GM21619 (cell line): ENCODE measurements at regions not wholly inside any gene's neighbourhood (a gene's known extent, or its start where the extent isn't known, plus 50 kb on each side); places are given as distances from the start of the nearest gene placed in this dataset.
"Not testable (repeated sequence)": the region's sequence is repeated elsewhere in the genome, so short reads cannot be mapped to it uniquely, and the experiment has no call there.

Experiments used
- ATAC-seq: cut with Tn5 transposase; IDR thresholded peaks from one replicate; pipeline ENCODE4 v1.9.1; 2021; ENCODE audit not compliant: unreplicated experiment

DNA sequence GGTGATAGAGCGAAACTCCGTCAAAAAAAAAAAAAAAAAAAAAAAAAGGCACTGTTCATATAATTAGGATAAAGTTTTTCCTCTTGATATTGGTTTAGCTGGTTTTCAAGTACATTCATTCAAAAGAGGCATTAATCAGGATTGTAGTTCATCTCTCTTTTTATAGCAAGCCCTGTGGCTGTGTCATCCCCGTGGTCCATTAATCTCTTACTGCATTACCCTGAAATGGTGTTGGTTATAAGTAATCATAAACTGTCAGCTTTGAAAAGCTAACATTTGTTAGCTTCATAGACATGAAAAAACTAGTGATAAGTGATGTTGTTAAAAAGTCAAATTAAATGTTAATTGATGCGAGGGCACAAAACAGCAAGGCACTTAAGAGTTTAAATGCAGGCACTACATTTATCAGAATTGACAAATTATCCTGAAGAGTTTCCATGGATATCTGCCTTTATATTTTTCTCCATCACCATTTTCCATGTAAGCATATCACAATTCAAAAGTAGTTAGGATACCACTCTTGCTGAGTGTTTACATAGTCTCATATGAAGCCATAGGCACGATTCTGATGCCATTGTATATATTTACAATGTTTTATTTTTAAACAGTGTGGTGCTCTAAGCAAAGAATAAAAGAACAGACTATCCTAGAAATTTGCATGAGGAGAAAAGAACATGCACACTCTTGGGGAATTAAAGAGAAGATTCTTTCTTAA is 193.1 kb downstream of the OTOL1 start:
- ATAC-seq, result no peak

DNA sequence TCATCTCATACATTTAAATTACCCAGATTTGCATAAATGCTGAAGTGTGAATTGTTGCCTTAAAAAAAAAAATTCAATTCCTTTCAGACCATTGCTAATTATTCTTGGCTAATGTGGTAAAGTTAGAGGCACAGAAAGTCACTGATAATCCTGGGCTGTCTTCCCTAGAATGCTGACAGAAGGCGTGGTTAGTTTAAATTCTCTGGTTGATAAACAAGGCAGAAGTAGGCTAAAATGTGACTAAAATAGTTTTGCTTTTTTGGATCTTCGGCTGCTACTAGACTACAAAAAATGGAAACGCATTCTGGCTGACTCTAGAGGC is 193.7 kb downstream of the OTOL1 start:
- ATAC-seq, result no peak

DNA sequence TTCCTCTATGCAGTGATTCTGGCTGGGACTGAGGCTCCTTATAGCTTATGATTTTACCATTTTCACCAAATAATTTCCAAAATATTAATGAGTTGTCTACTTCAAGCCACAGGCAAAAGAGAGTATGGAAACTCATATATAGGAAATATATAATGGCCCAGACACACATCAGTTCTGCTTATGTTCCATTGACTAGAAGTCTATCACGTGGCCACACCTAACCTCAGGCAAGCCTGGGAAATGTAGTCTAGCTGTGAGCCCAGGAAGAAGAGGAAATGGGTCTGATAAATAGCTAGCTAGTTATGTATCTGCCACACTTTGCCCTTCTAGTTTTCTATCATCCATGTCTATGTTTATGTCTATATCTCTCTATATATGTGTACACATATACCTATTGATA is 195.1 kb downstream of the OTOL1 start:
- no peak for ATAC-seq

DNA sequence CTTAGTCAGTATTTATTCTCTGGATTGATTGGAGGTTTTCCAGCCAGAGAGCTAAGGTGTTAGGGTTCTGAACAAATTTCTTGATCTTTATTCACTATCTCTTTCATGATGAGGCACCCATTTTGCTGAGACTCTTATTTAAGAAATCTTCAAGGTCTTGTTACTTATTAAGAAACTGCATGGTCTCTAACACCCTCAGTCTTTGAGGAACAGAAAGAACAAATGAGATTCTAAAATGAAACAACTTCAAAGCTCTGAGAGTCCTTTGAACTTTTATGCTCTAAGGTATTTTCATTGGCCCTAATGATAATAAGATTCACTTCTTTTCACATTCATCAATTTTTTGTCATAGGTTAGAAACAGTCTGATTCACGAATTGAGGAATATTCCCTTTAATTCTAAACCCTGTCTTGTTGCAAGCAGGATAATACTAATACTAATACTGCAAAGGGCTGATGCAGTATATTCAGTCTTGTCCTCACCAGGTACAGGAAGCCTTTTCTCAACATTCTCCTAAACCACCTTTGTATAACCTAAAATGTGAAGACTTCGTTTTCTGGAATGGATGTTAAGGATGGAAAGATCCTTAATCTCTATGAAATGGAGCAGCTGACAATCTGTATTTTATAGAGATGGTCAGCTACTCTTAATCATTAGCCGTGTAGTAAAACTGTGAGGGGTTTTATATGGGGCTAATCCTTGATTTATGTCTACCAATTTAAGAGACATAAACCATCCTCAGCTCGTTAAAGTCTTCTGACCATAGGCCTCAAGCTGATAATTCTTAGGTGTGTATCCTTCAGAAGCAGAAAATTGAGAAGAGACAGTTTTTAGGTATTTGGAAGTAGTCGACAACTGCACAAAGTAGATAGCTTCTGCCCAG is 198.3 kb downstream of the OTOL1 start:
- ATAC-seq, result no peak

DNA sequence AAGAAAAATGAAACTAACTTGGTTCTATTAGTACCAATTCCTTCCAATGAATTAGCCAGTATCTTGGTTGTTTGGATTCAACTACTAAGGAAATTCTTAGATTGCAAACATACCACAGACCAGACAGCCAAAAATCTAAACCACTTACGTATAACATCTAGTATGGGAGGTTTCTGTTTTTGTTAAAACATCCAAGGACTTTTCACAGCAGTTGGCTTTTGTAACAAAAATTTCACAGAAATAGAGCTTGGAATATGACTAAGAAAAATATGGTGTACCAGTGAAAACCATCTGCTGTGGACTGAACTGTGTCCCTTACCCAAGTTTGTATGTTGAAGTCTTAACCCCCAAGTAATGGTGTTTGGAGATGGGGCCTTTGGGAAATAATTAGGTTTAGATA is 199.2 kb downstream of the OTOL1 start:
- no peak for ATAC-seq

DNA sequence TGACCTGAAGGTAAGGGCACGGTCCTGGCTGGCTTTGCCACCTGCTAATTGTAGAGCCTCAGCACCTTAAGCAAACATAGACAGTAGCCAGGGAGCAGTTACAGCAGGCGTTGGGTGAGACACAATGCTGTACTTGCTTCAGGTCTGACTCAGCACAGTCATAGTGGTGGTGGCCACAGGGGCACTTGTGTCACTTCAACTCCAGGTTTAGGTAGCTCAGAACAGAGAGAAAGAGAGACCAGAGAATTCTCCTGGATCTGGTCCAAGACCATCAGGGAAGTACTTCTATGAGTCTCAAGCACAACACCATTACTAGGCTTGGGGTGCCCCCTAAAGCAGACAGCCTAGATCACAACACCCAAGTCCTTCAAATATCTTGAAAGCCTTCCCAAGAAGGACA is 204.4 kb downstream of the OTOL1 start:
- no peak for ATAC-seq

DNA sequence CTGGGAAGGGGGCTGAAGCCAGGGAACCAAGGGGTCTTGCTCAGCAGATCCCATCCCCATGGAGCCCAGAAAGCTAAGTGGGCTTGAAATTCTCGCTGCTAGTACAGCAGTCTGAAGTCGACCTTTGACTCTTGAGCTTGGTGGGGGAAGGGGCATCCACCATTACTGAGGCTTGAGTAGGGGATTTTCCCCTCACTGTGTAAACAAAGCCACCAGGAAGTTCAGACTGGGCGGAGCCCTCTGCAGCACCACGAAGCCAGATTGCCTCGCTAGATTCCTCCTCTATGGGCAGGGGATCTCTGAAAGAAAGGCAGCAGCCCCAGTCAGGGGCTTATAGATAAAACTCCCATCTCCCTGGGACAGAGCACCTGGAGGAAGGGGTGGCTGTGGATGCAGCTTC is 210.6 kb downstream of the OTOL1 start:
- ATAC-seq, result not testable (repeated sequence)

DNA sequence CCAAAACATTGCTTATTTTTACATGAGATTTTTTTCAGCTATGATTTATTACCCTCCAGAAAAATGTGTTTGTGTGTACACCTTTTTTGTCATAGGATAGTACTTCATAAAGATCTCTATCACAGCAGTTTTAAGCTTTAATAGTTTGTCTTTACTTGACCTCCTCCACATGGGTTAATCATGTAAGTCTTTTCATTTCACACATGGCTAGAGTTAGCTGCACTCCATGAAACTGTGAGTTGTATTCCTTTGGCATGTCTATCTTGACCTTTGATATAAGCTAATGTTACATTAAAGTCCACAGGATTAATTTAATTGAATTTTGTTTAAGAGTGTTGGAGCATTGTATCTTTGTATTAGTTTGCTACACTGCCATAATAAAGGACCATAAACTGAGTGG is 217.1 kb downstream of the OTOL1 start:
- no peak for ATAC-seq

DNA sequence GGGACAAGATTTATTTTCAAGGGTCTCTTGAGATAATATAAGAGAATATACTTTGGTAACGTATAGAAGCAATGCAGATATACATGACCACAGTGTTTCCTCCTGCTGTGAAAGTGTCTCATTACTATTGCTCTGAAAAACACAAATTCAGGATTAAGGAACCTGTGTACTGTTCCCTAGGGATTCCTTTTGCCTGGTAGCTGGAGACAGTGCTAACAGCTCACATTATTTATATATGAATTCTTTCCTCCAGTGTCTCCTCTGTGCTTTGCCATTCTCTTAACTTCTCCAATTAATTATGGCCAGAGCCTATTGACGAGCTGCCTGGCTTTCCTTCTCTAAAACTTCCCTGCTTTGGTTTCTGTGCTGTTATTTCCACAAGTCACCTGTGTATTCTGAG is 235.4 kb downstream of the OTOL1 start:
- no peak for ATAC-seq

DNA sequence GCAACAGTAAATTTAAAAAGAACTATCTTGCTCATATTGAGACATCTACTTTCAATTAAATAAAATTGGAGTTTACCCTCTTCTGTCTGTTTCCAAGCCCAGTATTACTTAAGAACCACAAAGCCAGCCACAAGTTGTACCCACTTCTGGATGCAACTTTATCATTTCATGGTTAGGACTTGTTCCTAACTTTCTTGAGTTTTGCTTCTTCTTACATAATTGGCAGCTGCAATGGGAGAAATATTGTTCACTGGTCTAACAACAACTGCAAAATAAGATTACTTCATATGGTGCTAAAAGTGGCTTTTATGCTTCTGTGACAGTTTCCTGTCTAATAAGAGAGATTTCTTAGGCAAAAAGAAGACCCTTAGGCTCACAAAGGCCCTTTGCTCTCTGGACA is 240.6 kb downstream of the OTOL1 start:
- ATAC-seq, result no peak

DNA sequence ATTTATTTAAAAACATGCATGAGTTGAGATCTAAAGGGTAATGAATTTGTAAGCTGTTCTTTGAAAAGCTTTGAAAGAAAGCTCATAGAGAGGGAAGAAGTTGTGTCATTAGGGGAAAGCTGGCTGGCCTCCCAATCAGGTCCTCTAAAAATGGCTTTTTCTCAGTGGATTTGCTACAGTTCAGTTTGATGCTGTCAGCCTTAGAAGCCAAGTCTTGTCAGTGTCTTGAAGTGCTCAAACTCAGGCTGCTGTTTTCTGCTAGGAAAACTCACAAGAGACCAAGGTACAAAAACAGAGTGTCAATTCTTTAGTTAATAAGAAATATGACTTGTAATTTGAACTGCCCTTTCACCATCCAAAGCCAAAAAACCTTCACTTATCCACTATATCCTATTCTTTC is 243.8 kb downstream of the OTOL1 start:
- no peak for ATAC-seq

DNA sequence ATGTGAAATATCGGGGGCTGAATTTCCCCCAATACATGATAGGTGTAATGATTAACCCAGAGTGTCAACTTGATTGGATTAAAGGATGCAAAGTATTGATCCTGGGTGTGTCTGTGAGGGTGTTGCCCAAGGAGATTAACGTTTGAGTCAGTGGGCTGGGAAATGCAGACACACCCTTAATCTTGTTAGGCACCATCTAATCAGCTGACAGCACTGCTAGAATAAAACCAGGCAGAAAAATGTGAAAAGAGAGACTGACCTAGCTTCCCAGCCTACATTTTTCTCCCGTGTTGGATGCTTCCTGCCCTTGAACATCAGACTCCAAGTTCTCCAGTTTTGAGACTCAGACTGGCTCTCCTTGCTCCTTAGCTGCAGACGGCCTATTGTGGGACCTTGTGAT is 247.8 kb downstream of the OTOL1 start:
- no peak for ATAC-seq

DNA sequence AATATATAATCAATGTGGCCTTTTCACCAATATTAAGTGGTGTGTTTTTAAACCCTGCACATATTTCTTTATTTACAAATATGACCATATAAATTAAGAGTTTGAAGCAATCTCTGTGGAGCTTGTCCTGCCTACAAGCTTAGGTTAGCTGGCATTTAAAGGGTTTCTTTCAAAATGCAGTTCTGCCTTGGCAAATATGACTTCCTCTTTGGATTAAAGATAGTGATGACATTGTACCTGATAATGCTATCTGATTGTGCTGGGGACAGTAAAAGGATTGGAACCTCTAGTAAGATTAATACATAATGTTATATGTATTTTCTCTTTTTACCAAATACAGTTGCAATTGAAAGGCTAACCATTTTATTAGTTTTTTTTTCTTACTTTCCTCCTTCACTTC is 249.1 kb downstream of the OTOL1 start:
- no peak for ATAC-seq

DNA sequence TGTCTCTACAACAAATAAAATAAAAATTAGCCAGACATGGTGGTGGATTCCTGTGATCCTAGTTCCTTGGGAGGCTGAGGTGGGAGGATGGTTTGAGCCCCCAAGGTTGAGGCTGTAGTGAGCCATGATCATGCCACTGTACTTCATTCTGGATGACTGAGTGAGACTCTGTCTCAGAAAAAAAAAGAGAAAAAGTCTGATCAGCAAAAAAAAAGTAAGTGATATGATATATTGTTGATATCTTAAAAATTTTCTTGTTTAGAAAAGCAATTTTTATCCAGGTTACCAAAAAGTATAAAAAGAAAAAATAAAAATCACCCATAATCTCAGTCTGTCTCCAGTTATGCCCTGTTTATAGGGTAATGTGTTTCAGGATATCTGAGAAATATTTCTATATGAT is 251.4 kb downstream of the OTOL1 start:
- ATAC-seq, result no peak

DNA sequence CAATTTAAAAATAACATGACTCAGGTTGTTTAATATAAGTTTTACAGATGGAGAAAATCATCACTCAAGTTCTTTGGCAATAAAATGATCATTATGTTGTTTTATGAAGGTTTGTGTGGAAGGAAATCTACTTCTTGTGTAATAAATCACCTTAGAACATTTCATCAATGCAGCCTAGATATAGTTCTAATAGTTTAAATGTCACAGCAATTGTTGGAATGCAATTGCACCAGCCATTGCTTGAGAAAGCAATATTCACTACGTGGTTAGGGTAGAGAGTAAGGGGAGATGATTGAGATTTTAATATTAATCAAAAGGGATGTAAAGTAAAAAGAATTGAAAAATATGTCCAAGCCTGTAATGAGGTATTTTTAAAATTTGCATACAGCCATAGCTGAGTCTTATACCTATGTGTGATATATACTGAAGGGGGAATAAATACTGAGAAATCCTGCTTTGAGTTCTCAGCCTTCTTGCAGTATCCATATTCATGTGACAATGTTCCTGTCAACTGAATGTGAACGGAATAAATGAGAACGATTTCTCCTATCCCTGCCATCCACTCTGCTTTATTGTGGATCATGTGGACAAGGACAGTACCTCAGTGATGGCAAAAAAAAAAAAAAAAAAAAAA is 257.9 kb downstream of the OTOL1 start:
- no peak for ATAC-seq

DNA sequence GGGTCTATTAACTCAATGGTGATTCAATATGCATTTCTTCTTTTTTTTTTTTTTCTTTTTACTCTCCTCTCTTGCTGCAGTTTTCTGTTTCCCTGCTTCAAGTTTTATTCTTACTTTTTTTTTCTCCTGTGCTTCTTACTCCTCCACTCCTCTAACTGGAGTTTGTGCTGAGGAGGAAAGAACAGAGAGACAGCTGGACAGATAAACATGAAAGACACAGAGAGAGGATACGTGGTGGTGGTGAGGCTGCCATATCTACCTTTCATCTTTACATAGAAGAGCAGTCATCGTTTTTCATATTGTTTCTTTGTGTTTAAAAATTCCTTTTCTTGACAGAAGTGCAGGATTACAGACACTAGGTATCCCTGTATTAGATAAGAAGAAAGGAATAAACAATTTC is 262.8 kb downstream of the OTOL1 start:
- ATAC-seq, result no peak

DNA sequence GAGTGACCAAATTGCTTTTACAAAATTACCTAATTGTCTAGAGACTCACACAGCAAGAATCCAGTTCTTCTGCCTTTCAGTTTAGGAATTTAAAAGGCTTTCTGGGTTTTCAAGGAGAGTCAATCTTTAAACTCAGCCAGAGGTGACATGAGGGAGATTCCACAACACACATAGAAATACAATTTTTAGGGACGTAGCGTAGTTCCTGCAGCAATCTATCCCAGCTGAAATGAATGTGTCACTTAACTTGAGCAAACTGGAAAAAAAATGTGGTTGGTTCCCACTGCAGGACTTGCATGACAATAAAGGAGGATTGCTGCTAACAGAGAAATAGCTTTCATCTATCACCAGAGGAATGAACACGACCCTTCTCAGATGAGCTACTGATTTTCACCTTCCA is 269.7 kb downstream of the OTOL1 start:
- ATAC-seq, result no peak

DNA sequence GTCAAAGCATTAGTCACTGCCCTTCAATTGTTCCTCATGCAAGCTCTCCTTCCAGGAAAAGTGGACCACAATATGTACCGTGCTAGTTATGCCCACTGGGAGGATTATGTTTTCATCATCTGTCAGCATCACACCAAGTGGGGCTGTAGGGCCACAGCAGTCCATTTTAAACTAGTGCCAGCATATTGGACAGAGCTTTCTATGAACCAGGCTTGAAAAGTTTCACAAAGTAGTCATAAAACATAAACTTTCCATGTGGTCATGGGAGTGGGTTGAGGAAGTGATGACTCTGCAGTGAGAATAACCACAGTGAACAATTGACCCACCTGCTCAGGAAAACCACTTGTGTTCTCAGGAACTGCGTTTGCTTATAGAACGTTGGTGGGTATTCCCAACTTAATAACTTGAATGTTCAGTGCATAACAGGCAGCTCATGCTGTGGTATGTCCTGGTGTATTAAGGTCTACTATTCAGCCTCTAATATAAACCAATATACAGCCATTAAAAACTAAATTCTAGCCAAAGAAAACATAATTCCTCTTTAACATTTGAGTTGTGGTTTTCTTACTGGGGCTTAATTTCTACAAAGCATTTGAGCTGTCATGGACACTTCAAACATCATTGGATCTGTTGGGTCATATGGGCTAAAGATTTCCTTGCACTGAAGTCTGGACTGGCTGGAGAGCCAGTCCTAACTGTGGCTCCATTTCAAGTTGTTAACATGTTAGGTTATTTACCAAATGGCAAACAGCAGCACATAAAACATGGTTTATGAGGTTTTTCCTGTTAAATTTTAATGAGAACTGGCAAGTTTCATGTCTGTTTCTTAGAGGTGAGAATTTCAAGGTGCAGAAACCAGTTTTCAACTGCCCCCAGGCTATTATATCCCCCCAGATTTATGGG is 274.1 kb downstream of the OTOL1 start:
- ATAC-seq, result peak; percentile 85

DNA sequence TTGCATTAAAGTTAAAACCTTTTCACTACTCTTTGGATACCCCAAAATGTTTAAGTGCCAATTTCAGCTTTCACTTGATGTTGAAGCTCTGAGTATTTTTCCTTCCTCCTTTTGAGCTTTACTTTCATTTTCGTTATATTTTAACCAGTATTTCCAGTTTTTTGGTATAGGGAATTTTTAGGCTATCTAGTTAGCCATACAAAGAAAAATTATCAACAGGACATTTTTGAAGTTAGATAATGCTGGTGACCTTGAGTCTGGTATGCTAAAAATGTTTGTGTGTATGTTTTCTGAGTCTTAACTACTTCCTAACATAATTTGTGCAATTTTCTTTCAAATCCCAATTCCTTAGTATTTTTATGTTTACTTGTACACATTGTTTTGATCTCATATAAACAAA is 284.8 kb downstream of the OTOL1 start:
- ATAC-seq, result no peak

DNA sequence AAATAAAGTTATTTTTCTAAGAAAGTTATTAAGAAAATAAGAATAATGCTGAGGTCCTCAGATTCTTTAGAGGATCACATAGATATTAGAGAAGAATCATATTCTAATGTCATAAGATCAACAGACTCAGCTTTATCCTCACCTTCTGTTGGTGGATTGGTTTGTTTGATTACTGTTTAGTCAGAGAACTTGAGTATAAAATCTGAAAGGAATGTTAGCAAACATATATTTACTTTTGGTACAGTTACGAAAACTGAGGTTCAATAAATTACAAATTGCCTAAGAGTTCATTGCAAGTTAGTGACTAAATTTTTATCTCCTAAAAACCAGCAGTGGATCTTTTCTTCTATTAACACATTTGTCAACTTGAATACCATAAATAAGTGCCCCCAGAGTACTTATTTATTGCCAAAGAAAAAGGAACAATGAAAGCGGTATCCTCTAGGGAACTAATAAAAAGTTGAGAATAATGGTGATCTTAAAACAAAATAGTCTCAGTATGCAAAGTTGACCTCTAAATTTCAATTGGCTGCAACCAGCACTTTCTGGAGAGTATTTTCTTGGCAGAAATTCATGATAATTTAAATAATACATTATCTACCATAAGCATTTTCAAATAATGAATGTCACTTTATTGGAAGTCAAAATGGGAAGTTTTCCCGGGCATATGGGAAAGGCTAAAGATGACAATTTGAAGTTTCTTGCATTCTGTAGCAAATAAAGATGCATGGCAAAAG is 296.8 kb downstream of the OTOL1 start:
- no peak for ATAC-seq

DNA sequence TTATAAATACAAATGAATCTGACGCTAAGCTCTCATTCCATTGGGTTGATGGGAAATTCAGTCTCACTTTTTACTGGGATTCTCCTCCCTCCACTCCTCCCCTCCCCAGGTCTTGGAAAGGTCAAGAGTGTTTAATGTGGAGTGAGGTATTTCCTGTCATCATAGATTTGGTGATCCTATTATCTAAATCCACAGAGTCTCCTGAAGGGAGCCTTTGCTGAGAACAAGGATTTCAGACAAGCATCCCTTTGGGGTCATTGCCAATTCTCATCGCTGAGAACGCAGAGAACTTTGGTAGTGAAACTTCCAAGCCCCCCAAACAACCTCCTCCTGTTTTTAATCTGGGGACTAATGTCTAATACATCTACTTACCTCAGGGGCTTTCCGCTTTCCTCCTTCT is 297.9 kb downstream of the OTOL1 start:
- ATAC-seq, result no peak
